GM19099 (cell line): ENCODE measurements at regions not wholly inside any gene's neighbourhood (a gene's known extent, or its start where the extent isn't known, plus 50 kb on each side); places are given as distances from the start of the nearest gene placed in this dataset.

ENCODE experiments used
- POLR2A ChIP-seq: IDR thresholded peaks from 3 replicates; pipeline ENCODE4 v1.6.1; 2011; ENCODE audit warnings: low read depth; ENCODE audit not compliant: insufficient read length; ENCODE audit errors: extremely low read depth

- TF ChIP-seq POLR2A, result no peak
Observed at GRCh38 chr5:18101532-18101931, 467.3 kb downstream of the TAF11L14 start.

- TF ChIP-seq POLR2A, result no peak
Observed at GRCh38 chr5:18102733-18103132, 468.5 kb downstream of the TAF11L14 start.

- no peak for TF ChIP-seq POLR2A
Observed at GRCh38 chr5:18105449-18105848, 471.2 kb downstream of the TAF11L14 start.

- no peak for TF ChIP-seq POLR2A
Observed at GRCh38 chr5:18111906-18112465, 477.7 kb downstream of the TAF11L14 start.

GRCh38 chr5:18113721-18114120, 479.5 kb downstream of the TAF11L14 start:
- TF ChIP-seq POLR2A, result no peak

GRCh38 chr5:18114151-18114757, 480.0 kb downstream of the TAF11L14 start:
- no peak for TF ChIP-seq POLR2A

GRCh38 chr5:18117968-18118367, 483.7 kb downstream of the TAF11L14 start:
- TF ChIP-seq POLR2A, result no peak

- TF ChIP-seq POLR2A, result no peak
Observed at GRCh38 chr5:18119156-18119785, 485.0 kb downstream of the TAF11L14 start.

- no peak for TF ChIP-seq POLR2A
Observed at GRCh38 chr5:18141222-18141621, 507.0 kb downstream of the TAF11L14 start.

- TF ChIP-seq POLR2A, result no peak
Observed at GRCh38 chr5:18142831-18143230, 508.6 kb downstream of the TAF11L14 start.

GRCh38 chr5:18152671-18153070, 518.4 kb downstream of the TAF11L14 start:
- TF ChIP-seq POLR2A, result no peak

- TF ChIP-seq POLR2A, result no peak
Observed at GRCh38 chr5:18158166-18158565, 523.9 kb downstream of the TAF11L14 start.

- TF ChIP-seq POLR2A, result no peak
Observed at GRCh38 chr5:18159331-18159730, 525.1 kb downstream of the TAF11L14 start.

- no peak for TF ChIP-seq POLR2A
Observed at GRCh38 chr5:18171684-18172083, 537.4 kb downstream of the TAF11L14 start.

- no peak for TF ChIP-seq POLR2A
Observed at GRCh38 chr5:18179579-18179978, 545.3 kb downstream of the TAF11L14 start.

GRCh38 chr5:18181575-18181974, 547.3 kb downstream of the TAF11L14 start:
- no peak for TF ChIP-seq POLR2A
